ENCODE measurements at regions not wholly inside any gene's neighbourhood (a gene's known extent, or its start where the extent isn't known, plus 50 kb on each side); places are given as distances from the start of the nearest gene placed in this dataset.
"Not testable (repeated sequence)": the region's sequence is repeated elsewhere in the genome, so short reads cannot be mapped to it uniquely, and the experiment has no call there.

GRCh38 chr7:69438584-69439412 is 159.5 kb upstream of the AUTS2 start:
- DNase-seq: no peak

GRCh38 chr7:69439636-69440325 is 158.5 kb upstream of the AUTS2 start:
- DNase-seq: no peak

- no peak for DNase-seq
These were observed 157.3 kb upstream of the AUTS2 start for GRCh38 chr7:69440976-69441375.

- DNase-seq: no peak
These were observed 155.1 kb upstream of the AUTS2 start for GRCh38 chr7:69443136-69443535.

- no peak for DNase-seq
These were observed 152.7 kb upstream of the AUTS2 start for GRCh38 chr7:69445541-69445940.

GRCh38 chr7:69446213-69446612 is 152.1 kb upstream of the AUTS2 start:
- not testable (repeated sequence) for DNase-seq

- DNase-seq: no peak
These were observed 150.2 kb upstream of the AUTS2 start for GRCh38 chr7:69448071-69448470.

- no peak for DNase-seq
These were observed 147.8 kb upstream of the AUTS2 start for GRCh38 chr7:69450456-69450855.

GRCh38 chr7:69451715-69452114 is 146.6 kb upstream of the AUTS2 start:
- no peak for DNase-seq

- DNase-seq: no peak
These were observed 145.5 kb upstream of the AUTS2 start for GRCh38 chr7:69452797-69453196.

GRCh38 chr7:69457595-69458504 is 140.4 kb upstream of the AUTS2 start:
- DNase-seq: no peak

- no peak for DNase-seq
These were observed 134.2 kb upstream of the AUTS2 start for GRCh38 chr7:69464035-69464434.

GRCh38 chr7:69465262-69465661 is 133.0 kb upstream of the AUTS2 start:
- no peak for DNase-seq

- DNase-seq: no peak
These were observed 130.4 kb upstream of the AUTS2 start for GRCh38 chr7:69467826-69468225.

- DNase-seq: no peak
These were observed 121.9 kb upstream of the AUTS2 start for GRCh38 chr7:69476416-69476815.

- no peak for DNase-seq
These were observed 115.6 kb upstream of the AUTS2 start for GRCh38 chr7:69482676-69483075.

GRCh38 chr7:69489533-69489932 is 108.7 kb upstream of the AUTS2 start:
- no peak for DNase-seq

- no peak for DNase-seq
These were observed 99.6 kb upstream of the AUTS2 start for GRCh38 chr7:69498671-69499070.

- no peak for DNase-seq
These were observed 95.9 kb upstream of the AUTS2 start for GRCh38 chr7:69502358-69502757.

GRCh38 chr7:69504733-69505420 is 93.4 kb upstream of the AUTS2 start:
- DNase-seq: no peak

GRCh38 chr7:69508736-69509135 is 89.5 kb upstream of the AUTS2 start:
- DNase-seq: no peak

- DNase-seq: no peak
These were observed 88.2 kb upstream of the AUTS2 start for GRCh38 chr7:69510114-69510513.
